ELR (cell line): ENCODE measurements at regions not wholly inside any gene's neighbourhood (a gene's known extent, or its start where the extent isn't known, plus 50 kb on each side); places are given as distances from the start of the nearest gene placed in this dataset.

ENCODE experiments used
- DNase-seq: peaks from one replicate; pipeline ENCODE4 v3.0.0-alpha.2; 2015; ENCODE audit warnings: low read depth

DNA sequence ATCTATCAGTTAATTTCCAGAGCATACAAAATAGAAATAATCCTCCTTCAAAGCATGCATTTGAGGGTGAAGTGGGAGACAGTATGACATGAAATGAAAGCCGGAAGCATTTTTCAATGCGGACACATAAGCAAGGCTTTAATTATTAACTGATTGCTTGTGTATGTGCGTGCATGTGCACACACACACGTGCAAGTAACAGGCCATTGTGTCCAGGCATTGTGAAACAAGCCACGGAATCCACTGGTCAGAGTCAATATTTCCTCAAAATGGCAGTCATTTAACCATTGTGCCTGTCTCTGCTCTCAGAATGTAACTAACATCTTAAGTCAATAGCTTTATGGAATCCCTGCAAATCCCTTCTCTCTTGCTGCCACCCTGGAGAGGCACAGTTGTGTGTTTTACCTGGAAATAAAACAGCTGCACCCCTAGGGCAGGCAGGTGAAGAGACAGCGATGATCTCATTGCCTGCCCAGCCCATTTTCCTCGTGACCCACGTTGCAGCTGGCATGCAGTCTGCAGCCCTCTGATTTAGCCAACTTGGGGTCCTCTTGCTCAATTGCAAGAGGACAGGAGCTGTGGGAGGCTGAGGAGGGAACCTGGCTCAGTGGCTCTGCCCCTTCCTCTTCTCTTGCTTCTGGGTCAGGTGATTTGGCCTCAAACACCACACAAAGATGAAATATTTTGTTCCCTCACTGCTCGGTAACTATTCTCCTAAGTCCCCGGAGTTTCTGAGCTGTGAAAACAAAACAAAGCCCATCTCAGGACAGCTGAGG lies 500.9 kb upstream of the ZMIZ1 start:
- DNase-seq = no peak

DNA sequence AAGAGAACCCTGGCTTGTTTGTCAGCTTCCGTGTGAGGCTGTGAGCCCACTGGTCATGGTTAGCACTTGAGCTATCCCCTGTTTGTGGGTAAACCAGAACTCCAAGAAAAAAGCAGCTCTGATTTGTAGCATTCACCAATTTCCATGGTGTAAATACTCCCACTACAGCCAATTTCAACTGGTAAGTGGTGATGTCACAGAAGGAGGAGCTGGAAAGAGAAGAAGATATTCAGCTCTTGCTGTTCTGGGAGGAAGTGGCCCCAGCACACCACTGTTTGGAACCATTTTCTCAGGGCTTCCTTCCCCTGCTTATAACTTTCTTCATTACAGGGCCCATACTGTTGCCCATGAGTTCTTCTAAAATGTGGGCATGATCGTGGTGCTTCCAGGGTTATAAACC lies 500.1 kb upstream of the ZMIZ1 start:
- DNase-seq = no peak

DNA sequence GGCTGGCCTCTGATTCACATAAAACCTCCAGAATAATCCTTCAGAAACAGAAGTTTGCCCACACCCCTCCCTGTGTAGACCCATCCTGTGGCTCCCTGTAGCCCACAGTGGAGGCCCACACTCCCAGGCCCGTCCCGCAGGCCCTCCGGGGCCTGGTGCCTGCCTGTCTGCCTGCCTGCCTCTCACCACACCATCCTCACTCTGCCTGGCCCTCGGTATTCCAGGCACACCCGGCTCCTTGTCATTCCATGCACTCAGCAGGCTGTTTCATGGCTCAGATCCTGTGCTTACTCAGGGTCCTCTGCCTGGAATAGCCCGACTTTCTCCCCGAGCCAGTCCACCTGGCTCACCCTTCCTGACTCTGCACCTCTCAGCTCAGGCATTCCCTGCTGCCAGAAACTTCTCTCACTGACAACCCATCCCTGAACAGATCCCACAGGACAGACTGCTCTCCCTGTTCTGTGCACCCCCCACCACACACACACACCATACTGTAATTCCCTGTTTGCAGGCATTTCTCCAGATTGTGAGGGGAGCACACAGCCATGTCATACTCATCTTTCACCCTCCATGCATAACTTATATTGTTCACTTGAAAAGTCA lies 498.0 kb upstream of the ZMIZ1 start:
- DNase-seq = no peak

DNA sequence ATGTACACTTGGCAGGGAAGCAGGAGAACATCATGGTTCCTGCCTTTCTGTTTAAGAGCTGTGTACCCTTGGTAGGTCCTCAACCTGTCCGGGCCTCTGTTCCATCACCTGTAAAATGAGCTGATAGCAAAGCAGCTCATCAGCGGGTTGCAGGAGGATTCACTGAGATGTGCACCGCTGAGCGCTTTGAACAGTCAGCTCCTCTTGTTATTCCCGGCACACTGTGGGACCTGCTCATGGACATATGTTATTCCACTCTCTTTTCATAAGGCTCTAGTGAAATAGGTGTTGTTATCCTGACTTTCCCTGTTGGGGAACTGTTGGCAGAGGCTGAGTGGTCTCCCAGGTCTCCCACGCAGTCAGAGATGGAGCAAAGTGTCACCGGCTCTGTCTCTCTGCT lies 497.5 kb upstream of the ZMIZ1 start:
- DNase-seq = no peak

DNA sequence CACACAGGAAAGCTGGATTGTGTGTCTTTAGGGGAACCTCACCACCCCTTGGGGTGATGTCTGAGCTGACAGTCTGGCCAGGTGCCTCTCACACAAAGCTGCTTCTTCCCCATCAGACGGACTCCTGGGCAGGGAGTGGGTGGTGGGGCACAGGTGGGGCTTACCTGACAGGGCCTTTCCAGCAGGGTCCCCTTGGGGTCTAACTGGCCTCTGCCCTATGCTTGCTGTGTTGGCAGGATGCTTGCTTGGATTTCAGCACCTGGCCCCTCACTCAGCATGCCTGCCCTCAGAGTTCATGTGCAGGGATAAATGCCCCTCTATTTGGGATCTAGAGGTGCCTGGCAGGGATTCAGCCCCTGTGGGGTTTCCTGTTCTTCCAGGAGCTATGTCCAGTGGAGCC lies 496.9 kb upstream of the ZMIZ1 start:
- no peak for DNase-seq

DNA sequence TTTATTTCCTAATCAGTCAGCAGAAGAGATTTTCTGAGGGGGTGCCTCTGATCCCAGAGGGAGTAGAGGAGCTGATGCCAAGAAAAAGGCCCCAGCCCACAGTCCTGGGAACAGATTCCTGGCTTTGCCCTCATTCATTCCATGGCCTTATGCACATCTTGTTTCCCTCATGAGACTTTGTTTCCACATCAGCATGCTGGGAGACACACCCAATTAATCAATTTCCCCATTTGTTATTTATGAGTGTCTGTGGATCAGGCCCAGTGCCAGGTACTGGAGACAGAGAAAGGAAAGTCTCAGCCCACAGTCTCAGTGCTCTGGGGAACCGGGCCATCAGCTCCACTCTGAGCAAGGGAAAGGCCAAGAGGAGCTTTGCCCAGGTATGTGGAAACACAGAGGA lies 496.2 kb upstream of the ZMIZ1 start:
- no peak for DNase-seq

DNA sequence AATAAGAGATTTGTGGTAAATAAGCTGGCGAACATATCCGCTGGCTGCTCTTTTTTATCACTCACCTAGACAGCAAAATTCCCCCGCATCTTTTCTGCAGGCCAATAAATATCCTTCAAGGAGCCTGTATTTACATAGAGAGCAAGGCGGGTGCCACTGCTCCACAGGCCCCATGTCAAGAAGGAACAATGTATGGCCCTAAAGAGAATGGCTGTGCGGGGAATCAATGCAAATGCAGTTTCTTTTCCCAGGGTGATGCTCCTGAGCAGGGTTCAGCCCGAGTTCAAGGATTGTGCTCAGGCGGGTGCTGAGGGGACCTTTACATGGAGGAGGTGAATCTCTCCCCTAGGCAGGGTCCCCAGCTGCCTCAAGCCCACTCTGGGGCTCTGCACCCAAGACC lies 494.2 kb upstream of the ZMIZ1 start:
- DNase-seq = no peak

DNA sequence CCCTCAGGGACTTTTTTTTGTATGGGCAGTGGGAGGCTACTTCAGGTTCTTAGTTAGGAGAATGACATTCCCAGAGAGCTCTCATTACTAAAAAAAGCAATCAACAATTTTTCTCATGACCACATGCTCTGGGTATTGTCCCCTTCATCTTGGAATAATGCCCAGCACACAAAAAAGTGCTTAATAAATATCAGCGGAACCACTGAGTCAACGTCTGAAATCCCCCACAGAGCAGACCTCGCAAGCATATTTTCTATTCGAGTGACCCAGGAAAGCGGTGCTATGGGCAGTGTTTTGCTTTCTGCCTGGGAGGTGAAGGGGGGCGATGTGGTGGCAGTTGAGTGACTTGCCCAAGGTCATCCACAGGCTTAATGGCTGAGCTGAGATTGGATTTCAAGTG lies 493.4 kb upstream of the ZMIZ1 start:
- DNase-seq = no peak

DNA sequence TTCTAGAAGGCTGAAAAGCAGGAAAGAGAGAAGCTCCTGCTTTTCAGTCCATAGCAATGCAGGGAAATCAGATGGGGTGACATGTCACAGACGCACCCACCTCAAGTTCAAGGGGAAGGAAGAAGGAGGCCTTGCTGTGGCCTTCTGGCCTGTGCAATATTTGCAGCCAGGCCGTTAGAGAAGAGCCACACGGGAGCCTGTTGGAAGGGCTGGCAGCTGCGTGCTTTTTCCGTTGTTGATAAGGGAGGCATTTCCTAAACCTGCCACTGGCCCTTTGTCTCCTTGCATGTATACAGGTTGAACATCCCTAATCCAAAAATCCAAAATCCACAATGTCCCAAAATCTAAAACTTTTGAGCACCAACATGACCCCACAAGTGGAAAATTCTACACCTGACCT lies 492.5 kb upstream of the ZMIZ1 start:
- DNase-seq = no peak

DNA sequence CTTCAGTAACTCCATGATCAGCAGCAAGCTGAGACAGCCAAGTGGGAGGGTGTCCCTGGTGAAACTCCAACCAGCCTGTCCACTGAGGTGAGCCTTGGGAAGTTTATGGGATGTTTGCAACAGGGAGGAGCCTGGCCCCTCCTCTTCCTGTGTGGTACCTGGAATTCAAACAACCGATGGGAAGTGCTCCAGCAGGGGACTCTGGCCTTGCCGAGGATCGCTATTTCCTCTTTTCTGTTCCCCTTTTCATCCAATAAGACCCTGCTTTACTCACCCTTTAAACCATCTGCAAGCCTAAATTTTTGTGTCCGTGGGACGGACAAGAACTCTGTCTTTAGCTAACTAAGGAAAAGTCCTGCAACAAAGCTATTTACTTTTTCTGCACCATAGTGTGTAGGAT lies 491.1 kb upstream of the ZMIZ1 start:
- no peak for DNase-seq

DNA sequence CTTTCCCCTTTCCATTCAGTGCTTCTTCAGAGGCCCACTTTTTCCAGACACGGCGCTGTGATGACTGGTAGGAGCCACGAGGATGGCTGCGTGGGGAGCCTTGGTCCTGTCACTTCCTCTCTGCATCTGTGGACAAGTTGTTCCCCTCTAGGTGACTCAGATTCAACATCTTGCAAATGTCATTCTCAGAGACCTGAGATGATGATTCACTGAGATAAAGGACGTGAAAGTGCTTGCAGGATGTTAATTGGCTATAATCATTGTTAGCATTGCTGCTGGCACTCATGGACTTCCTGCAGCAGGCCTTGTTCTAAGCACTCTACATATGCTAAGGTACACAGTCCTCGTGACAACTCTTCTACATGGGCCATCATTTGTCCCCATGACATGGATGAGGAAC lies 489.8 kb upstream of the ZMIZ1 start:
- peak; percentile 2 for DNase-seq

DNA sequence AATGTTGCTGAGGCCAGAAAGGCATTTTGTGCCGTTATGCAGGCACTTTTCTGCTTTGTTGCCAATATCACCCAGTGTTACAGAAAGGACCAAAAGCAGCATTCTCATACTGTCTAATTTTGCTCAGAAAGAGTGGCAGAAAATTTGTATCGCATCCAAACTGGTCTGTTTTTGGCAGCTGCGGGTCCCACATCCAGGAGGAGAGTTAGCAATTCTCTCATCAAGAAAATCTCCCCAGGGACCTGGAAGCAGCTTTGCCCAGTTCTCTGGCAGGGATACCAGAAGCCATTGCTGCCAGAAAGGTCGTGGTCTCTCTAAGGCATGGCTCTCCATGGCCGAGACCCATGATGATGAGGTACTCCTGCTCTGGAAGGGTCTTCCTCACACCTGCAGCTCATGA lies 489.2 kb upstream of the ZMIZ1 start:
- DNase-seq = no peak

DNA sequence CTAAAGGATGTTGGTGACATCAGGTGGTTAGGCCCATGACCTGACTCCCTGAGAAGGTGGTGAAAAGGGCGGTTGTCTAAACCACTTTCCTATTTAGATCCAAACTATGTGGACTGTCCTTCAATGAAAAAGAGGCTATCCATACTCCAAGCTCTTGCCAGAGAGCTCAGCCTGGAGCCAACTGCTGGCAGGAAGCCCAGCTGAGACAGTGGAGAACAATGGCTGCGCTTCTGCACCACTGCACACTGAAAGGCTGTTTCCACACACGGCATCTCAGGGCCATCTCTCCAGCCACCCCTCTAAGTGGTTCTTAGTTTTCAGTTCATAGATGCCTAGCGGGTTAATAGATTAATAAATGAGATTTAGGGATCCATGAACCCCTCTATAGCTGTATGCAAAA lies 488.8 kb upstream of the ZMIZ1 start:
- no peak for DNase-seq

DNA sequence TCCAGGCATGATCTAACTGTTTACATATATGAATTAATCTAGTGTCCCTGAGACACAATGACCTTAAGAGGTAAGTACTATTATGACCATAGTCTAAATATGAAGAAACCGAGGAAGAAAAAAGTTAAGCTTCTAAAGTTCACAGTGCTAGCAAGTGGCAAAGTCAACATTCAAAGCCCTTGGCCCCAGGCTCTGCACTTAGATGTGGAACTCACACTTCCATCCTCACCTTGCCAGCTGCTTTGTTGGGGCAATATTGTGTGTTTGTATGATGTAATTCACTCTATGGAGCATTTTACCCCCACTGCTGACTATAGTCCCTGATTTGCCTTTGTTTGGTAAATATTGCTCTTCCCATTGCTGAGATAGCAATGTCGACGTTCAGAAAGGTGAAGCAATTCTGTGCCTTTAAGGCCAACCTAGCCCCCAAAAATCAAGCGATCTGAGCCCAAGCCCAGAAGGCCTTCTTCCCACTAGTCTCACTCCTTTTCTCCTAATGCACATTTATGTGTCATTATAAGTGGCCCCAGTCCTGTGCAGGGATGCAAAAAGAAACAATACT lies 487.6 kb upstream of the ZMIZ1 start:
- DNase-seq = no peak

DNA sequence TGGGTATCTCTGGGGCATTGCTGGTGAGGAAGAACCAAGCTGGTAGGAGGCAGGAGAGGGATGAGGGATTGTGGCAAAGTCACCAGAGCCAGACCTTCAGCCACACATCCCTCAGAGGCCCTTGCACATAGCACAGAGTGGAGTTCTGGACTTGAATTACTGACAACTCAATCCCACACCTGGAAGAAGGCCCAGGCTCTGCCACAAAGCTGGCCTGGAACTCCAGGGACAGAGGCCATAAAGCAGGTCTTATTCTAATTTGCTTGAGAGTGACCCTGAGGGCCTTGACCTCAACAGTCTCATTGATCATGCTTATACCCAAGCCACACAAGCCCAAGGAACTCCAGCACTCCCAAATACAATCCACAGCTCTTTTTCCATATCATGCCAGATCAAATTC lies 486.2 kb upstream of the ZMIZ1 start:
- DNase-seq = no peak

DNA sequence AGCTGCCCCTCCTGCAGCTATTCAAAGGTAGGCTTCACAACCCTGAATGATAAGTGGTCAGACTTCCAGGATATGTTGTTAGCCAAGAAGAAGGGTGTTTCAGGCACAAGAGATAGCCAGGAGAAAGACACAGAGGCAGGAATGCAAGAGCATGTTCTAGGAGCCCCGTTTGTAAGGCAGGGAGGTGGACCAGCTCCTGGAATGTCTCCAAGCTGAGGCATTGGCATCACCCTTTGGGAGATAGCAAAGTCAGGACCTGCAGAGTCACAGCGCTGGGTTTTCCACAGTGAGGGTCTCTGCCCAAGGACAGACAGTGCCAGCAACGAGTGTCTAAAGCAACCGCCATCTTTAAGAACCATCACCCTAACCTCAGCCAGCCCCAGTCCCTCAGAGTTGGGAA lies 484.5 kb upstream of the ZMIZ1 start:
- no peak for DNase-seq

DNA sequence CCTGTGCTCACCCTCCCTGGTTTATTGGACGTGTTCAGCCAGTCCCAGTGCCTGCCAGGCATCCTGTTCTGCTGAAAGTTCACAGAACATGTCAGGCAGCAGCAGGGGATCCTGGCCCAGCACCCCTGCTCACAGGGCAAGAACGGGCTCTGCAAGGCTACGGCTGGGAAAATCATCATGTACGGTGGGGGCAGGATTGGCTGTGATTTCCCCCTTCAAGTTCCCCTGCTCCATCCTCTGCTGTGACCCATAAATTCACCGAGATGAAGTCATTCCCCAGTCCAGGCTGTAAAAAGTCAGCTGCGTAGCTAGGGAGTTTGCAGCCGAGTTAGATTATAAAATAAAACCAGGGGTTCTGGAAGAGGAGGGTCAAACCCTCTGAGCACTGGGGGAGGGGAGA lies 484.1 kb upstream of the ZMIZ1 start:
- no peak for DNase-seq

DNA sequence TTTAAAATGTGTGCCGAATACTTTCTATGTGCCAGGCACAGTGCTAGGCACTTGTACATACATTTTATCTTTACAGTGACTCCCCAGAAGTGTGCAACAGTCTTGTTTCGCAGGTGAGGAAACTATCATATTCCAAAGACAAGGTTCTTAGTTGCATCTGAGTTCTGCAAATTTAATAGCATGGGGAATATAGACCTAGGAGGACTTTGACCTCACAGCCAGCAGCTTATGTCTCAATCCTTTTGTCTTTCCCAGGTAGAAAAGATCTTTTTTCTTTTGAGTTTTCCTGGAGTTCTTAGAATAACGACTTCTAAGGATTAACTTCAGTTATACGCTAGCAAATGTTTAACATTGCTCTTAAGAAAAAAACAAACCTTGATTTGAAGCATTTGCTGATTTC lies 482.8 kb upstream of the ZMIZ1 start:
- no peak for DNase-seq

DNA sequence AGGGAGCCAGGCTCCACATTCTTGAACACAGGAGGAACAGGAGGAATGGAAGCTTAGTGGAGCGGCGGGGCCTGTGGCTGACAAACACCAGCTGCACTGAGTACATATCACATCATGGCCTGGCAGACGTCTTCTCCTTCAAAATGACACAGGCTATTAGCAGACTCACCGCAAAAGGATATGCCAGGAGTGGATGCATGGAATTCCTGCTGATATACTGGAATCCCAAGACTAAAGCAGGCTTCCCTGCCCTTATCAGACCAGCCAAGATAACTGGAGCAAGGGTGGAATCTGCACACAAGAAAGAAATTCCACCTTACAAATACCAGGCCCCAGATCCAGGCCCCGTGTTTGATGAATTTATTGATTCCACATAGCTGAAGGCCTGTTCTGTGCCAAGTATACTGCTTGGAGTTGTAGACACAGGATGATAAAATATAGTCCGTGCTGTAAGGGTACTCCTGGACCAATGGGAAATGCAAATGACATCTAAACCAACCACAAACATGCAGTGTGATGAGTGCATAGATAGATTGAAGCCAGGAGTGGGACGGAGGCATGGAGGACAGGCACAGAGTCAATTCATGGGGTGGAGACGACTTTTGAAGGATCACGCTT lies 480.5 kb upstream of the ZMIZ1 start:
- DNase-seq = no peak

DNA sequence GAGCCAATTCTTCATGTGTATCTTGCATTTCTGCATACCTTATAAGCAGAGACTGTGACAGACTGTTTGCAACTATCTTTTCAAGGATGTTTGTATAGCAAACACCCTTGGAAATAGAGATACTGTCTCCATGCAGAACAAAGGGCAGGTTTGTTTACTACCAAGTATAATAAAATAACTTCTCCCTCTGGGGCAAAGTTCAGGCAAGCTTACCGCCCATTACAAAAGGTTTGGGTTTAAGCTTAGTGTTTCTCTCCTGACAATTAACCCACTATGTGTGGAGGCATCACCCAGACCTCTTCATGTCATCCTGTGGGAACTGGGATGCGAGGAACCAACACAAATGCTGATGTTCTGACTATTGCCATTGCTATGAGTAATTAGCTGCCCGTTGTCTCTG lies 479.1 kb upstream of the ZMIZ1 start:
- DNase-seq = no peak

DNA sequence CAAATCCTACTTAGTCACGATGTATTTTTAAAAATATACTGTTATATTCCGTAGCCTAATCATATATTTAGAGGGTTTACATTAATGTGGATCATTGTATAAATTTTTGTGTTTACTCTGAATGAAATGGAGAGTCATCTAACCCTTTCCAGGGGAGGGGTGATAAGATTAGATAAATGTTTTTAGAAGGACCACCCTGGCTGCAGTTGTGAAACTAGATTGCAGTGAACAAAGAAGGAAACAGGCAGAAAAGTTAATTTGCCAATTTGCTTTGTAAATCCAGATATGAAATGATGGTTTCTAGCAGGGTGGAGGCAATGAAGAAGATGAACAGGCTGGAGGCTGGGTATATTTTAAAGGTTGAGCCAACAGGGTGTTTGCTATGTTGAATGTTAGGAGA lies 477.7 kb upstream of the ZMIZ1 start:
- no peak for DNase-seq

DNA sequence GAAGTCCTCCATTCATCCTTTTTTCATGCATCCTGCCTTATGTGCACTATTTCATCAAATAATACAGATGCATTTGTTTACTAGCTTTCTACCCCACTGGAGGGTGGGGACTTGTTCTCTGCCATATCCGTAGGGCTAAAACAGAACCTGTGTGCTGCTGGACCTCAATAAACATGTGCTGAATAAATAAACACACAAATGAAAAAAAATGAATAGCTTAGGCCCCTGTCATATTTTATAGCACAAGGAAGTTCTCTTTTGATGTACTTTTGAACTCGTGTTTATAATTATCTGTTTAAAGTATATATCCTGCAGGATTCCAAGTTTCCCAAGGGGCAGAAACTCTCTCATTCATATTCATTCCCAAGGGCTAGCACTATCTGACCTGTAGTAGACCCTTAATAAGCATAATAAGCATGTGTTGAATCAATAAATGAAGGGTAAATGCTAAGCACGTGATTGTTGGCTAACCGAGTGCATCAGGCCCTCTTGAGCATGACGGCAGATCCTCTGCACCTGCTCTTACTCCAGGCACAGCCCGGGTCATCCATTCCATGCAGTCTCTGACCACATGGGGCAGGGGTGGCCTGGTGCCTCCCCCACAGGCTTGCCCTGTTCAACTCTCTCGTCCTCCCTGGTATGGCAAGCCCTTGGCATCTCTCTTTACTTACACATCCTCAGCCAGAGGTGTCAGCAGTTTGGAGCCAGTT lies 474.1 kb upstream of the ZMIZ1 start:
- no peak for DNase-seq

DNA sequence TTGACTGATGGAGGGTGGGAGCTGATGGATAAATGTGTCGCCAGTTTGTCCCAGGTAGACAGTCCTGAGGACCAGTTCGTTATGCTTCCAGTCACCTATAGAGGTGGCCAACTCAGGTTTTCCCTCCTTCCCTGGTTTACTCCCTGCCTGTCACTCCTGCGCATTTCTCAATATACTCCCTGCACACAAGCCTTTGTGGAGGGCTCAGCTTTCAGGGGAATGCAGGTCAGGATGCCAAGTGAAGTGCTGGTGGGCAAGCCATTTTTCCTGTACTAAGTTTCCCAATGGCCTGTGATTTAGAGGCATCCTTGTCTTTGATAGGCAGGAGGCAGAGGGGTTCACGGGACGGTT lies 473.5 kb upstream of the ZMIZ1 start:
- no peak for DNase-seq
